ENCODE measurements at regions not wholly inside any gene's neighbourhood (a gene's known extent, or its start where the extent isn't known, plus 50 kb on each side); places are given as distances from the start of the nearest gene placed in this dataset.
"Not testable (repeated sequence)": the region's sequence is repeated elsewhere in the genome, so short reads cannot be mapped to it uniquely, and the experiment has no call there.

- not testable (repeated sequence) for H3K9me3 ChIP-seq (ENCODE audit: control insufficient read depth, low read length)
- 41% methylated on average over 4 of the region's 5 CpGs for WGBS
These were observed 100.0 kb upstream of the PLGLB2 start for GRCh38 chr2:87647737-87648498.

GRCh38 chr2:87648815-87649214, 99.1 kb upstream of the PLGLB2 start:
- H3K9me3 ChIP-seq (ENCODE audit: control insufficient read depth, low read length); H3K4me1 ChIP-seq (ENCODE audit: control insufficient read depth, insufficient read depth, low read length); H3K27me3 ChIP-seq (ENCODE audit: control insufficient read depth, insufficient read depth); DNase-seq; H3K4me3 ChIP-seq (ENCODE audit: low read length); ATAC-seq; intact Hi-C loops (cut with DNase I); H3K27ac ChIP-seq (ENCODE audit: low read length): not testable (repeated sequence)
- WGBS, result no CpG with 5 or more reads among the region's 3 CpGs

More at GRCh38 chr2:87647737-87648498, 100.0 kb upstream of the PLGLB2 start:
- ATAC-seq; H3K4me3 ChIP-seq (ENCODE audit: low read length); DNase-seq; intact Hi-C loops (cut with DNase I); H3K27ac ChIP-seq (ENCODE audit: low read length); H3K27me3 ChIP-seq (ENCODE audit: control insufficient read depth, insufficient read depth); H3K4me1 ChIP-seq (ENCODE audit: control insufficient read depth, insufficient read depth, low read length): not testable (repeated sequence)

- 85% methylated on average over 3 of the region's 3 CpGs for WGBS
- ATAC-seq; intact Hi-C loops (cut with DNase I); H3K9me3 ChIP-seq (ENCODE audit: control insufficient read depth, low read length); H3K4me1 ChIP-seq (ENCODE audit: control insufficient read depth, insufficient read depth, low read length); DNase-seq; H3K4me3 ChIP-seq (ENCODE audit: low read length); H3K27me3 ChIP-seq (ENCODE audit: control insufficient read depth, insufficient read depth); H3K27ac ChIP-seq (ENCODE audit: low read length): not testable (repeated sequence)
These were observed 98.0 kb upstream of the PLGLB2 start for GRCh38 chr2:87649871-87650270.

GRCh38 chr2:87650837-87651236, 97.0 kb upstream of the PLGLB2 start:
- ATAC-seq; H3K27ac ChIP-seq (ENCODE audit: low read length); H3K27me3 ChIP-seq (ENCODE audit: control insufficient read depth, insufficient read depth); H3K4me1 ChIP-seq (ENCODE audit: control insufficient read depth, insufficient read depth, low read length); H3K9me3 ChIP-seq (ENCODE audit: control insufficient read depth, low read length); H3K4me3 ChIP-seq (ENCODE audit: low read length); intact Hi-C loops (cut with DNase I); DNase-seq: not testable (repeated sequence)
- WGBS, result 100% methylated on average over 2 of the region's 2 CpGs

GRCh38 chr2:87651589-87651988, 96.3 kb upstream of the PLGLB2 start:
- intact Hi-C loops (cut with DNase I); H3K27me3 ChIP-seq (ENCODE audit: control insufficient read depth, insufficient read depth); H3K27ac ChIP-seq (ENCODE audit: low read length); ATAC-seq; DNase-seq; H3K4me3 ChIP-seq (ENCODE audit: low read length); H3K4me1 ChIP-seq (ENCODE audit: control insufficient read depth, insufficient read depth, low read length); H3K9me3 ChIP-seq (ENCODE audit: control insufficient read depth, low read length): not testable (repeated sequence)
- 91% methylated on average over 2 of the region's 2 CpGs for WGBS

- ATAC-seq; intact Hi-C loops (cut with DNase I); DNase-seq: not testable (repeated sequence)
These were observed 94.5 kb upstream of the PLGLB2 start for GRCh38 chr2:87653373-87653772.

GRCh38 chr2:87654136-87654814, 93.6 kb upstream of the PLGLB2 start:
- H3K9me3 ChIP-seq (ENCODE audit: control insufficient read depth, low read length); H3K4me1 ChIP-seq (ENCODE audit: control insufficient read depth, insufficient read depth, low read length); DNase-seq; H3K27ac ChIP-seq (ENCODE audit: low read length); ATAC-seq; H3K4me3 ChIP-seq (ENCODE audit: low read length); H3K27me3 ChIP-seq (ENCODE audit: control insufficient read depth, insufficient read depth); intact Hi-C loops (cut with DNase I): not testable (repeated sequence)
- 75% methylated on average over 6 of the region's 7 CpGs for WGBS

More at GRCh38 chr2:87653373-87653772, 94.5 kb upstream of the PLGLB2 start:
- H3K27ac ChIP-seq (ENCODE audit: low read length); H3K4me3 ChIP-seq (ENCODE audit: low read length); H3K4me1 ChIP-seq (ENCODE audit: control insufficient read depth, insufficient read depth, low read length); H3K9me3 ChIP-seq (ENCODE audit: control insufficient read depth, low read length); H3K27me3 ChIP-seq (ENCODE audit: control insufficient read depth, insufficient read depth): not testable (repeated sequence)

- DNase-seq; H3K27ac ChIP-seq (ENCODE audit: low read length); H3K27me3 ChIP-seq (ENCODE audit: control insufficient read depth, insufficient read depth); intact Hi-C loops (cut with DNase I); H3K4me3 ChIP-seq (ENCODE audit: low read length); H3K4me1 ChIP-seq (ENCODE audit: control insufficient read depth, insufficient read depth, low read length); H3K9me3 ChIP-seq (ENCODE audit: control insufficient read depth, low read length); ATAC-seq: not testable (repeated sequence)
- whole genome bisulfite sequencing, result 63% methylated on average over 1 of the region's 2 CpGs
These were observed 90.0 kb upstream of the PLGLB2 start for GRCh38 chr2:87657915-87658314.

GRCh38 chr2:87658357-87658756, 89.5 kb upstream of the PLGLB2 start:
- DNase-seq; ATAC-seq; H3K4me1 ChIP-seq (ENCODE audit: control insufficient read depth, insufficient read depth, low read length); H3K9me3 ChIP-seq (ENCODE audit: control insufficient read depth, low read length); H3K4me3 ChIP-seq (ENCODE audit: low read length); H3K27ac ChIP-seq (ENCODE audit: low read length); H3K27me3 ChIP-seq (ENCODE audit: control insufficient read depth, insufficient read depth); intact Hi-C loops (cut with DNase I): not testable (repeated sequence)
- 96% methylated on average over 3 of the region's 7 CpGs for WGBS

- H3K27me3 ChIP-seq (ENCODE audit: control insufficient read depth, insufficient read depth); DNase-seq; H3K9me3 ChIP-seq (ENCODE audit: control insufficient read depth, low read length); intact Hi-C loops (cut with DNase I); H3K27ac ChIP-seq (ENCODE audit: low read length); H3K4me3 ChIP-seq (ENCODE audit: low read length); H3K4me1 ChIP-seq (ENCODE audit: control insufficient read depth, insufficient read depth, low read length); ATAC-seq: not testable (repeated sequence)
- WGBS, result 87% methylated on average over 5 of the region's 6 CpGs
These were observed 88.9 kb upstream of the PLGLB2 start for GRCh38 chr2:87658976-87659375.

GRCh38 chr2:87660164-87660563, 87.7 kb upstream of the PLGLB2 start:
- 95% methylated on average over 9 of the region's 10 CpGs for WGBS
- intact Hi-C loops (cut with DNase I); DNase-seq; H3K4me1 ChIP-seq (ENCODE audit: control insufficient read depth, insufficient read depth, low read length); H3K27ac ChIP-seq (ENCODE audit: low read length); H3K9me3 ChIP-seq (ENCODE audit: control insufficient read depth, low read length); ATAC-seq; H3K27me3 ChIP-seq (ENCODE audit: control insufficient read depth, insufficient read depth); H3K4me3 ChIP-seq (ENCODE audit: low read length): not testable (repeated sequence)
